ENCODE measurements at regions not wholly inside any gene's neighbourhood (a gene's known extent, or its start where the extent isn't known, plus 50 kb on each side); places are given as distances from the start of the nearest gene placed in this dataset.

DNA sequence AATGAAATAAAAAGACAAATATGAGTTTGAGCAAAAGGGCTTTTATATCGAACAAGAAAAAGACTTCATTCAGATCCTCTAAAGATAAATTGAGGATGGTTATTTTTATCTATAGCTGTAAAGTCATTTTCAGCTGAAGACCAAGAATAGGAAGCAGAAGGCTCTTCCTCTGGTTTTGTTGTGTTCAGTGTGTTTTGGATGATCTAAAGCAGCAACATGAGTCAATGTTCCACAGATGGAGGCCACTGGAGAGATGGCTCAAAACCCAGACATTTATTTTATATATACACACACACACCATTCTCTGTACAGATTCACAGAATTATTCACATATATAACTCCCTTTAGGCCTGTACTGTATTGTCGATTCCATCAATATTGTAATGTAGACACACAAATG is 424.3 kb downstream of the MBD2 start:
- no peaks in the 10 kb centered on the region for H3K36me3 ChIP-seq (ENCODE audit: control insufficient read depth in 3 of 3, insufficient read depth in 2 of 3, low read depth in 1 of 3, low read length in 3 of 3)
- FAIRE-seq, result no peak
- peaks cover 0 to 18% (median 0%) of the 10 kb centered on the region in 3 donors for H3K4me1 ChIP-seq (ENCODE audit: control insufficient read depth in 3 of 3, insufficient read depth in 2 of 3, low read depth in 1 of 3, low read length in 2 of 3)
- WGBS, 3 donors, result 81 to 91% (median 86%) methylated on average over 2 of the region's 2 CpGs
- no peak for DNase-seq
- H3K4me3 ChIP-seq (ENCODE audit: low read depth in 1 of 3, low read length in 3 of 3), result no peak overlapping the region
- H3K27me3 ChIP-seq (ENCODE audit: control insufficient read depth in 3 of 3, insufficient read depth in 3 of 3, low read length in 3 of 3), result no peaks in the 10 kb centered on the region
- no peak overlapping the region for H3K27ac ChIP-seq (ENCODE audit: low read depth in 1 of 3, low read length in 2 of 3)
- peaks cover 0 to 3% of the 10 kb centered on the region in 2 donors for H3K9me3 ChIP-seq (ENCODE audit: control insufficient read depth in 2 of 2, insufficient read depth in 1 of 2, low read depth in 1 of 2, low read length in 1 of 2)

DNA sequence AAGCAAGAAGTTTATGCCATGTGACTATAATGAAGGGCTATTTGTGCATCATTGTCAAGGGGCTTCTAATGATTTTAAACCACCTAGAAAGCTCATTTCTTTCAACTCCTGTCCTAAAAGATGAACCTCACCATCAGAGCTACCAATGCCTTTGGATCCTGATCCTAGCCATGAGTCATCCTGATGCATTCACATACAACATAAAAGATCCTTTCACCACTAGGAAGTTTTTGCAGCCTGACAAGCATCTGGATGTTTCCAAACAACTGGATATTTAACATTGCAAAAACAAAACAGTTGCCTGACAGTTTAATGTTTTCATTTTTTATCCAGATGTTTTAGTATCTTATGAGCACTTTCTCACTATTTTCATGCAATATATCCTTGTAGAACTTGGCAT is 425.3 kb downstream of the MBD2 start:
- Histone ChIP-seq H3K27ac (ENCODE audit: low read depth in 1 of 3, low read length in 2 of 3) (no peak overlapping the region), H3K27me3 (ENCODE audit: control insufficient read depth in 3 of 3, insufficient read depth in 3 of 3, low read length in 3 of 3) (no peaks in the 10 kb centered on the region), H3K9me3 (ENCODE audit: control insufficient read depth in 2 of 2, insufficient read depth in 1 of 2, low read depth in 1 of 2, low read length in 1 of 2) (no peaks in the 10 kb centered on the region), H3K4me3 (ENCODE audit: low read depth in 1 of 3, low read length in 3 of 3) (no peak overlapping the region), H3K36me3 (ENCODE audit: control insufficient read depth in 3 of 3, insufficient read depth in 2 of 3, low read depth in 1 of 3, low read length in 3 of 3) (no peaks in the 10 kb centered on the region), H3K4me1 (ENCODE audit: control insufficient read depth in 3 of 3, insufficient read depth in 2 of 3, low read depth in 1 of 3, low read length in 2 of 3) (peaks cover 0 to 18% (median 0%) of the 10 kb centered on the region in 3 donors)
- FAIRE-seq (no peak), DNase-seq (no peak)

DNA sequence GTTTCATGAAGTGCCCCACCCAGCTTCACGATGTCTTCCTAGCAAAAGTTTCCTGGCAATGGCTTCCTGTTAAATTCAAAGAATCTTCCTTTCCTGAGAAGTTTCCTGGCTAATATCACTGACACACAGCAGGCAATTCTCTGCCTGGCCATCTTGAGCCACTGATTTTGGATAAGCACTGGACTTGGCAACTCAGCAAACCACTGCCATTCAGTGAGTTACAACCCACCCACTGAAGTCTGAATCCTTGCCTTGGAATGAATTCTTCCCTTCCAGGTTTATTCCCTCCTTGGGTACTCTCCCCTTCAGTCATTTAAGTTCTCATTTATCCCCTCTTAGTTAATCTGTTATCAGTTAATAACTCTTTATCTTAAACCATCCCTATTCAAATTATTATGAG is 426.0 kb downstream of the MBD2 start:
- Histone ChIP-seq H3K27ac (ENCODE audit: low read depth in 1 of 3, low read length in 2 of 3) (peak overlapping the region in 1 of 3 donors; percentile 41), H3K4me3 (ENCODE audit: low read depth in 1 of 3, low read length in 3 of 3) (no peak overlapping the region), H3K9me3 (ENCODE audit: control insufficient read depth in 2 of 2, insufficient read depth in 1 of 2, low read depth in 1 of 2, low read length in 1 of 2) (no peaks in the 10 kb centered on the region), H3K4me1 (ENCODE audit: control insufficient read depth in 3 of 3, insufficient read depth in 2 of 3, low read depth in 1 of 3, low read length in 2 of 3) (peaks cover 0 to 18% (median 0%) of the 10 kb centered on the region in 3 donors), H3K27me3 (ENCODE audit: control insufficient read depth in 3 of 3, insufficient read depth in 3 of 3, low read length in 3 of 3) (no peaks in the 10 kb centered on the region), H3K36me3 (ENCODE audit: control insufficient read depth in 3 of 3, insufficient read depth in 2 of 3, low read depth in 1 of 3, low read length in 3 of 3) (no peaks in the 10 kb centered on the region)
- no peak for FAIRE-seq
- 38 to 79% (median 61%) methylated on average over 1 of the region's 1 CpG for WGBS, 3 donors
- DNase-seq, result no peak

DNA sequence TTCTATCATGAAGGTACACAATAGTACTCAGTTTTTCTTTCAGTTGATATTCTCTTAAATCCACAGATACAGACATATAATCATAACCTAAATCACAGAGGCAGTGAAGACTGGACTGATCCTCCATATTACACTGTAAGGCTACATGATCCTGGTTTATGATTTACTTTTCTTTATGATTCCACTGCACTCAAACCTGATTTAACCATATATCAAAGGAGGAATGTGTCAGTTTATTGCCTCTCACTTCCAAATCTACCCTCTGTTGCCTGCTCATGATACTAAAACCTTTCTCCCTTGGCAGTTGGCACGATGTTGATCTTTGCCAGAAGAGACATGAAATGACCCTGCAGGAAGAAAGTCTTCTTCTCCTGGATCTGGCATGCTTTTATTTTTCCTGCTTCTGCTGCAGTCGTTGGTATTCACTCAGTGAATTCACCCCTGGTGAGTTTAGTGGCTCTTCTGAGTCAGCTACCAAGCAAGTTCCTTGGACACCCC is 426.4 kb downstream of the MBD2 start:
- Histone ChIP-seq H3K9me3 (ENCODE audit: control insufficient read depth in 2 of 2, insufficient read depth in 1 of 2, low read depth in 1 of 2, low read length in 1 of 2) (no peaks in the 10 kb centered on the region), H3K4me3 (ENCODE audit: low read depth in 1 of 3, low read length in 3 of 3) (no peak overlapping the region), H3K4me1 (ENCODE audit: control insufficient read depth in 3 of 3, insufficient read depth in 2 of 3, low read depth in 1 of 3, low read length in 2 of 3) (peaks cover 0 to 18% (median 0%) of the 10 kb centered on the region in 3 donors), H3K27ac (ENCODE audit: low read depth in 1 of 3, low read length in 2 of 3) (peak overlapping the region in 1 of 3 donors; percentile 41), H3K36me3 (ENCODE audit: control insufficient read depth in 3 of 3, insufficient read depth in 2 of 3, low read depth in 1 of 3, low read length in 3 of 3) (no peaks in the 10 kb centered on the region), H3K27me3 (ENCODE audit: control insufficient read depth in 3 of 3, insufficient read depth in 3 of 3, low read length in 3 of 3) (no peaks in the 10 kb centered on the region)
- DNase-seq (peak in 1 of 2 donors; percentile 66), FAIRE-seq (no peak)
- 13 to 49% (median 20%) methylated on average over 2 of the region's 2 CpGs for WGBS, 3 donors

DNA sequence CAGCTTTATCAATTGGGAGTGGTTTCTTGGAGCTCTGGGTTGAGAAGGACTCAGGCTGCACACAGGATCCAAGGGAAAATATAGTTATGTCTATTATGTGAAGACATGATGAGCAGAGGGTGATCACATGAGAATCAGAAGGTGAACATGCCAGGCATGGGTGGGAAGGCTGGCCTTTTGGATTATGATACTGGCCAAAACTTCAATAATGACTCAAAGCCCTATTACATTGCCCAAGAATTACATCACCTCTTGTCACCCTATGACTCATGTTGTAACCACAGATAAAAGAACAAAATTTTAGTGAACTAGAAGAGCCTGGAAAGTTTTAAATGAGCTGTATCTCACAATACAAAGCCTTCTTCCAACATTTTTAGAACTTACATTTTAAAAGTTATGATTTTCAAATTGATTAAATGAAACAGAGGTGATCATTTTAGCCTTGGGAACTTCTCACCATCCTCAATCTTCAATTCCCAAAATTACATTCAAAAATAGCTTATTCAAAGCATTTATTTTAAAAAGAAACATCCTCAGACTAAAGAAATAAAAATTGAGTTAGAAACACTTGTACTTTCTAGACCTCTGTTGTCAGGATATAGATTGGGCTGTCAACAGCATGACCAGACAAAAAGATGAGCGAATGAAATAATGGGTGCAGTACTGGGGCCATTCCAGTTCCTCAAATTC is 428.3 kb downstream of the MBD2 start:
- H3K27ac ChIP-seq (ENCODE audit: low read depth in 1 of 3, low read length in 2 of 3), result no peak overlapping the region
- peaks cover 0 to 18% (median 0%) of the 10 kb centered on the region in 3 donors for H3K4me1 ChIP-seq (ENCODE audit: control insufficient read depth in 3 of 3, insufficient read depth in 2 of 3, low read depth in 1 of 3, low read length in 2 of 3)
- peak in 1 of 2 donors; percentile 46 for DNase-seq
- no peak overlapping the region for H3K4me3 ChIP-seq (ENCODE audit: low read depth in 1 of 3, low read length in 3 of 3)
- no peaks in the 10 kb centered on the region for H3K9me3 ChIP-seq (ENCODE audit: control insufficient read depth in 2 of 2, insufficient read depth in 1 of 2, low read depth in 1 of 2, low read length in 1 of 2)
- no peak for FAIRE-seq
- H3K36me3 ChIP-seq (ENCODE audit: control insufficient read depth in 3 of 3, insufficient read depth in 2 of 3, low read depth in 1 of 3, low read length in 3 of 3), result no peaks in the 10 kb centered on the region
- WGBS, 3 donors, result 80 to 86% (median 83%) methylated on average over 1 of the region's 1 CpG
- H3K27me3 ChIP-seq (ENCODE audit: control insufficient read depth in 3 of 3, insufficient read depth in 3 of 3, low read length in 3 of 3), result no peaks in the 10 kb centered on the region

DNA sequence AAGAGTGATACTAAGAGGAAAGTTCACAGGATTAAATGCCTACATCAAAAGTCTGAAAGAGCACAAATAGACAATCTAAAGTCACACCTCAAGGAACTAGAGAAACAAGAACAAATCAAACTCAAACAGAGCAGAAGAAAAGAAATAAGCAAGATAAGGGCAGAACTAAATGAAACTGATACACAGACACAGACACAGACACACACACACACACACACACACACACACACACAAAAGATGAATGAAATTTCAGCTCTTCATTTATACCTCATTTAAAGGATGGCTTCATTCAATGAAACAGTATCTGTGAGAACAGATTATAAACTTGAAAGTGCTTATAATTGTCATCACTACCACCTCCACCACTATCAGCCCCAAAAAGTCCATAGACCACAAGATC is 428.9 kb downstream of the MBD2 start:
- Histone ChIP-seq H3K27ac (ENCODE audit: low read depth in 1 of 3, low read length in 2 of 3) (no peak overlapping the region), H3K4me3 (ENCODE audit: low read depth in 1 of 3, low read length in 3 of 3) (no peak overlapping the region), H3K36me3 (ENCODE audit: control insufficient read depth in 3 of 3, insufficient read depth in 2 of 3, low read depth in 1 of 3, low read length in 3 of 3) (no peaks in the 10 kb centered on the region), H3K27me3 (ENCODE audit: control insufficient read depth in 3 of 3, insufficient read depth in 3 of 3, low read length in 3 of 3) (no peaks in the 10 kb centered on the region), H3K9me3 (ENCODE audit: control insufficient read depth in 2 of 2, insufficient read depth in 1 of 2, low read depth in 1 of 2, low read length in 1 of 2) (no peaks in the 10 kb centered on the region), H3K4me1 (ENCODE audit: control insufficient read depth in 3 of 3, insufficient read depth in 2 of 3, low read depth in 1 of 3, low read length in 2 of 3) (peaks cover 0 to 18% (median 0%) of the 10 kb centered on the region in 3 donors)
- DNase-seq (no peak), FAIRE-seq (no peak)

DNA sequence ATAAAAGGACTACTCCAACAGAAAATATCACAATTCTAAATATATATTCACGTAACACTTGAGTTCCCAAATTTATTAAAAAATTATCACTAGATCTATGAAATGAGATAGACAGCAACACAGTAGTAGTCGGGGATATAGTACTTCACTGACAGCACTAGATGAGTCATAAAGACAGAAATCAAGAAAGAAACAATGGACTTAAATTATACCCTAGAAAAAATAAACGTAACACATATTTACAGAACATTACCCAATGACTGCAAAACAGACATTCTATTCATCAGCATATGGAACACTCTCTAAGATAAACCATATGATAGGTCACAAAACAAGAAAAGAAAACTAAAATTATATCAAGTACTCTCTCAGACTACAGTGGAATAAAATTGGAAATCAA is 429.4 kb downstream of the MBD2 start:
- DNase-seq (no peak), FAIRE-seq (no peak)
- Histone ChIP-seq H3K27ac (ENCODE audit: low read depth in 1 of 3, low read length in 2 of 3) (no peak overlapping the region), H3K36me3 (ENCODE audit: control insufficient read depth in 3 of 3, insufficient read depth in 2 of 3, low read depth in 1 of 3, low read length in 3 of 3) (no peaks in the 10 kb centered on the region), H3K4me3 (ENCODE audit: low read depth in 1 of 3, low read length in 3 of 3) (no peak overlapping the region), H3K9me3 (ENCODE audit: control insufficient read depth in 2 of 2, insufficient read depth in 1 of 2, low read depth in 1 of 2, low read length in 1 of 2) (no peaks in the 10 kb centered on the region), H3K27me3 (ENCODE audit: control insufficient read depth in 3 of 3, insufficient read depth in 3 of 3, low read length in 3 of 3) (no peaks in the 10 kb centered on the region), H3K4me1 (ENCODE audit: control insufficient read depth in 3 of 3, insufficient read depth in 2 of 3, low read depth in 1 of 3, low read length in 2 of 3) (peaks cover 0 to 20% (median 0%) of the 10 kb centered on the region in 3 donors)
- 70 to 75% (median 72%) methylated on average over 3 of the region's 3 CpGs for WGBS, 3 donors

DNA sequence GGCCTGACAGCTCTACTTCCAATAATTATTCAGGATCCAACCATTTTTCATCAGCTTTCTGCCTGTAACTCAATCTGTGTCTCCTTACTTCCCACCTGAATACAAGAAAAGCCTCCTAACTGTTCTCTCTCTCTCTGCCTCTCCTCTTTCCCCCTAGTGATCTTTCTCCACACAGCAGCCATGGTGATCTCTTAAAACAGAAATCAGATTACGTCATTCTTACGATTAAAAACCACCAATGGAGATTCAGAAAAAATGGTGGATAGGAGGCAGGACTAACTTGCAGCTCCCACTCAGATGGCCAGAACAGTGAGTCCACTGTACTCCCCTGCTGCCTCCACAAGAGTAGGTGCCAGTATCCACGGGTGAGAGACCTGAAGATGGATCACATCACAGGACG is 431.7 kb downstream of the MBD2 start:
- H3K36me3 ChIP-seq (ENCODE audit: control insufficient read depth in 3 of 3, insufficient read depth in 2 of 3, low read depth in 1 of 3, low read length in 3 of 3), result no peaks in the 10 kb centered on the region
- H3K9me3 ChIP-seq (ENCODE audit: control insufficient read depth in 2 of 2, insufficient read depth in 1 of 2, low read depth in 1 of 2, low read length in 1 of 2), result no peaks in the 10 kb centered on the region
- no peaks in the 10 kb centered on the region for H3K27me3 ChIP-seq (ENCODE audit: control insufficient read depth in 3 of 3, insufficient read depth in 3 of 3, low read length in 3 of 3)
- no peak overlapping the region for H3K4me3 ChIP-seq (ENCODE audit: low read depth in 1 of 3, low read length in 3 of 3)
- WGBS, 3 donors, result 82 to 91% (median 90%) methylated on average over 4 of the region's 4 CpGs
- no peak overlapping the region for H3K27ac ChIP-seq (ENCODE audit: low read depth in 1 of 3, low read length in 2 of 3)
- H3K4me1 ChIP-seq (ENCODE audit: control insufficient read depth in 3 of 3, insufficient read depth in 2 of 3, low read depth in 1 of 3, low read length in 2 of 3), result peaks cover 0 to 15% (median 0%) of the 10 kb centered on the region in 3 donors
- DNase-seq (no peak), FAIRE-seq (no peak)

DNA sequence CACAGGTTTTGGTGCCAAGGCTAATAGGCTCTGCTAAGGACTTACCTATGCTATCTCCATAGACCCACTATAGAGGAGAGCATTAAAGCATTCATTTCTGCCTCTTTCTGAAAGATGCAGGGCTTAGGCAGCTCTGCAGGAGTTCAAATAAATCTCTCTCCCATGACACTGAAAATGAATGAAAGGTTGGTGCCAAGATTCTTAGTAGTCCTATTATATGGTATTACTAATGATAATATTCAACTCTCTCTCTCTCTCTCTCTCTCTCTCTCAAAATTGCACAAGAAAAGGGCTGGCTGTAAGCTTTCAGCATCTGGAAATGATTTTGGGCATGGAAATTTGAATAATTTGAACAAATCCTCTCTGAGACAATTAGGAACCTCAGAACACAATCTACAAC is 433.7 kb downstream of the MBD2 start:
- no peak for DNase-seq
- no peak for FAIRE-seq

More for the DNA sequence above, 433.7 kb downstream of the MBD2 start:
- H3K4me3 ChIP-seq (ENCODE audit: low read depth in 1 of 3, low read length in 3 of 3), result no peak overlapping the region
- no peaks in the 10 kb centered on the region for H3K27me3 ChIP-seq (ENCODE audit: control insufficient read depth in 3 of 3, insufficient read depth in 3 of 3, low read length in 3 of 3)
- H3K27ac ChIP-seq (ENCODE audit: low read depth in 1 of 3, low read length in 2 of 3), result no peak overlapping the region
- peaks cover 0 to 8% (median 0%) of the 10 kb centered on the region in 3 donors for H3K4me1 ChIP-seq (ENCODE audit: control insufficient read depth in 3 of 3, insufficient read depth in 2 of 3, low read depth in 1 of 3, low read length in 2 of 3)
- H3K9me3 ChIP-seq (ENCODE audit: control insufficient read depth in 2 of 2, insufficient read depth in 1 of 2, low read depth in 1 of 2, low read length in 1 of 2), result no peaks in the 10 kb centered on the region
- no peaks in the 10 kb centered on the region for H3K36me3 ChIP-seq (ENCODE audit: control insufficient read depth in 3 of 3, insufficient read depth in 2 of 3, low read depth in 1 of 3, low read length in 3 of 3)
